LNCAP (cell line): ENCODE measurements at regions not wholly inside any gene's neighbourhood (a gene's known extent, or its start where the extent isn't known, plus 50 kb on each side); places are given as distances from the start of the nearest gene placed in this dataset.

ENCODE experiments used
- TF ChIP-seq, protein P1 (sequence below): fragments of 450-650 bp; IDR thresholded peaks from 2 replicates; pipeline ENCODE4 v1.5.1; 2017; ENCODE audit warnings: mild to moderate bottlenecking

DNA sequence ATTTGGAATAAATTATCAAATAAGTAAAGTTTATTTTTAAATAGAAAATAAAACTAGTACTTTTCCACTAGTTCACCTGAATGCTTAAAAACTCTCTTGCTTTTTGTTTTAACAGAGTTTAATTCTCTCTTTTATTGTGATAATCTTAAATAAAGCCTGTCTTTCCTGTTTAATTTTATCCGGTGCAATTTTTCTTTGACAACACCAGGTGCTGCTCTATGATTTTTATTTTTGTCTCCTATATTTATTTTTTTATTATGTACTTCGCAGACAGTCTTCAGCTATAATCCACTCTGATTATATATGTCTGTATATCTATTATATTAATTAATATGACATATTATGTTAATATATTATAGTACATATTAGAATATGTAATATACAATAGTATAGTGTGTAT, 1293.0 kb upstream of the EPHA6 start:
- TF ChIP-seq, protein P1, sequence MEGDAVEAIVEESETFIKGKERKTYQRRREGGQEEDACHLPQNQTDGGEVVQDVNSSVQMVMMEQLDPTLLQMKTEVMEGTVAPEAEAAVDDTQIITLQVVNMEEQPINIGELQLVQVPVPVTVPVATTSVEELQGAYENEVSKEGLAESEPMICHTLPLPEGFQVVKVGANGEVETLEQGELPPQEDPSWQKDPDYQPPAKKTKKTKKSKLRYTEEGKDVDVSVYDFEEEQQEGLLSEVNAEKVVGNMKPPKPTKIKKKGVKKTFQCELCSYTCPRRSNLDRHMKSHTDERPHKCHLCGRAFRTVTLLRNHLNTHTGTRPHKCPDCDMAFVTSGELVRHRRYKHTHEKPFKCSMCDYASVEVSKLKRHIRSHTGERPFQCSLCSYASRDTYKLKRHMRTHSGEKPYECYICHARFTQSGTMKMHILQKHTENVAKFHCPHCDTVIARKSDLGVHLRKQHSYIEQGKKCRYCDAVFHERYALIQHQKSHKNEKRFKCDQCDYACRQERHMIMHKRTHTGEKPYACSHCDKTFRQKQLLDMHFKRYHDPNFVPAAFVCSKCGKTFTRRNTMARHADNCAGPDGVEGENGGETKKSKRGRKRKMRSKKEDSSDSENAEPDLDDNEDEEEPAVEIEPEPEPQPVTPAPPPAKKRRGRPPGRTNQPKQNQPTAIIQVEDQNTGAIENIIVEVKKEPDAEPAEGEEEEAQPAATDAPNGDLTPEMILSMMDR, result peak; percentile 73

GRCh38 chr3:95522449-95522848, 1291.9 kb upstream of the EPHA6 start:
- TF ChIP-seq, protein P1, result no peak

- TF ChIP-seq, protein P1, result no peak
Measured at GRCh38 chr3:95539950-95540483, 1274.4 kb upstream of the EPHA6 start.

GRCh38 chr3:95565502-95565901, 1248.9 kb upstream of the EPHA6 start:
- TF ChIP-seq, protein P1, result no peak

DNA sequence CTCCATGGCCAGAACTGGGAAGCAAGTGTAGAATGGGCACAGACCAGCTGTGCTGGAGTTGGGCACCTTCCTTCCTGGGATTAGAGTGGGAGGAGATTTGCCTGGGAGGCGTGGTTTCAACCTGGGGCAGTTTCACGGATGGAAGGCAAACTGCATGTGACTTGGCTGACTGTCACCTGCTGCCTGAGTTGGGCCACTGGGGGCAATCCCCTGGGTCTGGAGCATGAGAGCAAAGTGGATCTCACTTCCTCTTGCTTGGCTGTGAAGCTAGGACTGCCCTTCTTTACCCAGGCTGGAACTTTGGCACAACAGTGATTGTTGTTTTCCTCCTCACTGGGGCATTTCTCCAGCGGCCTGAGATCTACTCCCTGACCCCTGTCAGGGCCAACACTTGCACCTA, 1247.0 kb upstream of the EPHA6 start:
- TF ChIP-seq, protein P1, result no peak

GRCh38 chr3:95586754-95587153, 1227.6 kb upstream of the EPHA6 start:
- TF ChIP-seq, protein P1, result no peak

- TF ChIP-seq, protein P1, result no peak
Measured at GRCh38 chr3:95588473-95588872, 1225.9 kb upstream of the EPHA6 start.
